ENCODE measurements at regions not wholly inside any gene's neighbourhood (a gene's known extent, or its start where the extent isn't known, plus 50 kb on each side); places are given as distances from the start of the nearest gene placed in this dataset.

- TF ChIP-seq, protein P1, sequence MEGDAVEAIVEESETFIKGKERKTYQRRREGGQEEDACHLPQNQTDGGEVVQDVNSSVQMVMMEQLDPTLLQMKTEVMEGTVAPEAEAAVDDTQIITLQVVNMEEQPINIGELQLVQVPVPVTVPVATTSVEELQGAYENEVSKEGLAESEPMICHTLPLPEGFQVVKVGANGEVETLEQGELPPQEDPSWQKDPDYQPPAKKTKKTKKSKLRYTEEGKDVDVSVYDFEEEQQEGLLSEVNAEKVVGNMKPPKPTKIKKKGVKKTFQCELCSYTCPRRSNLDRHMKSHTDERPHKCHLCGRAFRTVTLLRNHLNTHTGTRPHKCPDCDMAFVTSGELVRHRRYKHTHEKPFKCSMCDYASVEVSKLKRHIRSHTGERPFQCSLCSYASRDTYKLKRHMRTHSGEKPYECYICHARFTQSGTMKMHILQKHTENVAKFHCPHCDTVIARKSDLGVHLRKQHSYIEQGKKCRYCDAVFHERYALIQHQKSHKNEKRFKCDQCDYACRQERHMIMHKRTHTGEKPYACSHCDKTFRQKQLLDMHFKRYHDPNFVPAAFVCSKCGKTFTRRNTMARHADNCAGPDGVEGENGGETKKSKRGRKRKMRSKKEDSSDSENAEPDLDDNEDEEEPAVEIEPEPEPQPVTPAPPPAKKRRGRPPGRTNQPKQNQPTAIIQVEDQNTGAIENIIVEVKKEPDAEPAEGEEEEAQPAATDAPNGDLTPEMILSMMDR (IDR thresholded peaks at IDR 0.05), result no peak
- TF ChIP-seq POLR2A (IDR thresholded peaks at IDR 0.05), result no peak
These were observed 133.8 kb upstream of the PFKP start for GRCh38 chr10:2933519-2933918.
